ENCODE measurements at regions not wholly inside any gene's neighbourhood (a gene's known extent, or its start where the extent isn't known, plus 50 kb on each side); places are given as distances from the start of the nearest gene placed in this dataset.

GRCh38 chr12:39044754-39045153 is 139.4 kb upstream of the CPNE8 start:
- ATAC-seq: no peak

DNA sequence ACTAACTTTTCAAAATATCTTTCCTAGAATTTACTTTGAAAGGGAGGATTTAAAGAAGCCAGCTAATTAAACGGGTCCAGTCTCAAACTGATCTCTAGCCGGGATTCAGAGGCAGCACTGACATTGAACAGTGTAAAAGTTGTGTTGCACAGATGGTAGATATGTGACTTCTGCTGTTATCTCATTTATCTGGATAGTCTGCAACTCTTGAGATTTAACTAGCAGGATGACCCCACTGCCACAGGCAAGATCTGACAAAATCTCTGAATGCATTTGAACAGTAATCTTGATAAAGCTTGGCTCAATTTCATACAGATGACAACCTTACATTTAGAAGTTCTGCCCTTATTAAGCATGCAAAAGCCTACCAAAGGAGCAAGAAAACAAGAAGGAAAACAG is 138.0 kb upstream of the CPNE8 start:
- no peak for ATAC-seq

GRCh38 chr12:39040275-39040674 is 134.9 kb upstream of the CPNE8 start:
- ATAC-seq: no peak

GRCh38 chr12:39037115-39037514 is 131.7 kb upstream of the CPNE8 start:
- ATAC-seq: no peak

- ATAC-seq: no peak
These were observed 130.7 kb upstream of the CPNE8 start for GRCh38 chr12:39036105-39036504.

DNA sequence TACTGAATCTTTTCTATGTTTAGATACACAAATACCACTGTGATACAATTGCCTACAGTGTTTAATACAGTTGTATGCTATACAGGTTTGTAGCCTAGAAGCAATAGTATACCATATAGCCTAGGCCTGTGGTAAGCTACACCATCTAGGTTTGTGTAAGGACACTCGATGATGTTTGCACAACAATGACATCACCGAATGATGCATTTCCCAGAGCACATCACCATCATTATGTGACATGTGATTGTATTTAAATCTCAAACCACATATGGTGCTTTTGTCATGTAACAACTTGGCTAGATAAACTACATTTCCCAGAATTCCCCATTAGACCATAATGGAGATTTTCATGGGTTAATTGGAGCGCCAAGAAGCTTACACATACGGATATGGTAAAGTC is 128.4 kb upstream of the CPNE8 start:
- no peak for ATAC-seq

DNA sequence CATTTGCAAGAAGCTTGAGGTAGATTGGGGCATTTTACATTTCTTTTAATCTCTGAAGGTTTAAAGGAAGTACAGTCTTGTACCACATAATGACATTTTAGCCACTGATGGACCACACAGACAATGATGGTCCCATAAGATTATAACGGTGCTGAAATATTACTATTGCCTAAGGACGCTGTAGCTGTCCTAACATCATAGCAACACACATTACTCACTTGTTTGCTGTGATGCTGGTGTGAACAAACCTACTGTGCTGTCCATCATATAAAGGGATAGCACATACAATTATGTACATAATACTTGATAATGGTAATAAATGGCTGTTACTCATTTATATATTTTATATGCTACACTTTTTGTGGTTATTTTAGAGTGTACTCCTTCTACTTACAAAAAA is 127.1 kb upstream of the CPNE8 start:
- no peak for ATAC-seq

- ATAC-seq: no peak
These were observed 126.6 kb upstream of the CPNE8 start for GRCh38 chr12:39032034-39032433.

- no peak for ATAC-seq
These were observed 123.0 kb upstream of the CPNE8 start for GRCh38 chr12:39028382-39028781.

GRCh38 chr12:39012870-39013269 is 107.5 kb upstream of the CPNE8 start:
- ATAC-seq: no peak

- ATAC-seq: no peak
These were observed 105.8 kb upstream of the CPNE8 start for GRCh38 chr12:39011166-39011565.

DNA sequence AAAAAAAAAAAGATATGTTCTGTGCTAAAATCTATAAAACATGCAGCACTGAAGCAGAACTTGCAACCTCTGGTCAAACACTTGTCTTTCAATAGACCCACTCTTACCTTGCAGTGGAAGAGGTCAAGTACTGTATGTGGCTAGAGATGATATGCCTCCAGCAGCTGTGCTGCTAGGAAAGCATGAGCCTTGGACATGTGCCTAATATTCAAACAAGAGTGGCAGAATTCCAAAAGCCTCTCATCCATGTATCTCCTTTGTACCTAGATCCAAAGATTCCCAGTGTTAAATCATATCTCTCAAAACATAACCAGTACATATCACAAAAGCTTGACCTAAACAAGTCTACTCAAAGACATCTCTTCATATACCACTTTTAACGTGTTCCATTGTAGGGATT is 105.0 kb upstream of the CPNE8 start:
- no peak for ATAC-seq

DNA sequence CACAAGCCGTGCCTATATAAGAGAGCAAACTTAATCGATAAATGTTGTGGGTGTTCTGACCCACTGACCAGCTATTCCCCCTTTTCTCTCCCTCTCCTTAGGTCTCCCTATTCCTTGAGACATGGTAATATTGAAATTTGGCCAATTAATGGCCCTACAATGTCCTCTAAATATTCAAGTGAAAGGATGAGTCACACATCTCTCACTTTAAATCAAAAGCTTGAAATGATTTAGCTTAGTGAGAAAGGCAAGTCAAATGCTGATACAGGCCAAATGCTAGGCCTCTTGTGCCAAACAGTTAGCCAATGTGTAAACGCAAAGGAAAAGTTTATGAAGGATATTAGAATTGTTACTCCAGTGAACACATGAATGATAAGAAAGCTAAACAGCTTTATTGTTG is 102.2 kb upstream of the CPNE8 start:
- no peak for ATAC-seq

DNA sequence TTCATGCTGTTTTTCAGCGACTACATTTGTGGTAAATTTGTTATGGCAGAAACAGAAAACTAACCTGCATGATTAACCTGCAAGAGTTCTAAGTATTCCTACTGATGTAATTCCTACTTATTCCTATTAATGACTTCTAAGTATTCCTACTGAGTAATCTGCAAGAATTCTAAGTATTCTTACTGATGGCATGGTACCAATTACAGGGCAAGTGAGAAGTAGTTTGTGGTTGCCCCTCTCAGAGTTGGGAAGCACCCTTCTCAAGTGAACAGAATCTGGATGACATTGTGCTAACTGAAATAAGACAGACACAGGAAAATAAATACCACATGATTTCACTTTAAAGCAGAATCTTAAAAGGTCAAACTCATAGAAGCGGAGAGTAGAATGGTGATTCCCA is 100.9 kb upstream of the CPNE8 start:
- ATAC-seq: no peak

- no peak for ATAC-seq
These were observed 100.3 kb upstream of the CPNE8 start for GRCh38 chr12:39005671-39006070.

DNA sequence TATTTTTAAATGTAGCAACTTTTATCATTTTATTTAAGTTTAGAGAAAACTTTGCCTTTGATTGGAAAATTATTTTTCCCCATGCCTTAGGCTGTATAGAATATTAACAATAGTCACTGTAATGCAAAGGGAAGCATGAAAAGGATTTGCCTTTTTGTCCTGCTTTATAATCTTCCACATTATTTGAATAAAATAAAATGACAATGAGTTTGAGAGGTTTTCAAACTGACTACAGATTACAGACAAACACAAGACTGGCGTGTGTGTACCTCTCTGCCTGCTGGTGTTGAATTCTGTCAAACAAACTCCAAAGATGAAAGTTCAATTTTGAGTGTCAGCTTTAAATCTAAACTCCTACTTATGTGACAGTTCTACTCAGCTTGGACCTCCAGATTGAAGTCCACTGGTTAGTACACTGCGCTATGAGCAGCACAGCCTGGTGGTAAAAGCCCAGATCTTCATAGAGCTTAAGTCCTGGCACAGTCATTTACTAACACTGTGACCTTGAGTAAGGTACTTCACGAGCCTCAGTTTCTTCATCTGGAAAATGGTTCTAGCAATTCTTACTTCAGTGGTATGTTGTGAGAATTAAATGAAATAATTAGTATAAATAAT is 98.3 kb upstream of the CPNE8 start:
- ATAC-seq: no peak

DNA sequence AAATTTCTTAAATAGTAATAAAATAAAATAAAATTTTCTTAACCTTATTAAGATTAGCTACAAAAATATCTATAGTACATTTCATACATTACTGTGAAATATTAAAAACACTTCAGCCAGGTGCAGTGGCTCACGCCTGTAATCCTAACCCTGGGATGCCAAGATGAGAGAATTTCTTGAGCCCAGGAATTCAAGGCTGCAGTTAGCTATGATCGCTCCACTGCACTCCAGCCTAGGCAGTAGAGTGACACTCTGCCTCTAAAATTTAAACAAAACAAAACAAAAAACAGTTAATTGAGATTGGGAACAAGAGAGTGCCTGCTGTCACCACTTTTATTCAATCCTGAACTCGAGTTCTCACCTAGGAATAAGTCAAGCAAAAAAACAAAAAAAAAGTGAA is 95.0 kb upstream of the CPNE8 start:
- ATAC-seq: no peak

GRCh38 chr12:38998887-38999482 is 93.6 kb upstream of the CPNE8 start:
- no peak for ATAC-seq

- ATAC-seq: no peak
These were observed 89.9 kb upstream of the CPNE8 start for GRCh38 chr12:38995249-38995648.

DNA sequence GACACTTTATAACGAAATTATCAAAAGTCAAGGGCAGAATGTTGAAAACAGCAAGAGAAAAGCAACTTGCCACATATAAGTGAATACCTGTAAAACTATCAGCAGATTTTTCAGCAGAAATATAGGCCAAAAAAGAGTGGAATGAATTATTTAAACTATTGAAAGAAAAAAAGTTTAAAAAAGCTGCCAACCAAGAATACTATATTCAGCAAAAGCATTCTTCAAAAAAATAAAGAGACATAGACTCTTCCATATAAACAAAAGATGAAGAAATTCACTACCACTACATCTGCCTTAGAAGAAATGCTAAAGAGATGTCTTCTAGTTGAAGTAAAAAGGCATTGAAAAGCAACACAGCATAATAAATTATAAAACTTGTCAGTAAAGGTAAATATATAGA is 80.6 kb upstream of the CPNE8 start:
- no peak for ATAC-seq

- no peak for ATAC-seq
These were observed 79.0 kb upstream of the CPNE8 start for GRCh38 chr12:38984388-38984787.

DNA sequence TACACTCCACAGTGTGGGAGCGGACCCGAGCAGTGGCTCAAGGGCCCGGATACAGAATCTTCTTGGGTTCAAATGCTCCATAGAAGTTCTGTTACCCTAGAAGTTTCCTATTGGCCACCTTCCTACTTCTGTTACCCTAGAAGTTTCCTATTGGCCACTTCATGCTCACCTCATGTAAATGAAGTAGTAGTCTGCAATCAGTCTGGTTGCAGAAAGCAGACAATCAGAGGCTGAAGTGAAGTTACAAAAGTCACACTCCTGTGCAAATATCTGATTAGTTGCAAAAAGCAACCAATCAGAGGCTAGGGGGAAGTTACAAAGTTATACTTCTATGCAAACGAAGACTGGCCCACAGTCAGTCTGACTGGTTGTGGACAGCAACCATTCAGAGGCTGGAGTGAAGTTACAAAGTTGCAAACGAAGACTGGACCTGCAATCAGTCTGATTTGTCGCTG is 77.8 kb upstream of the CPNE8 start:
- no peak for ATAC-seq

- no peak for ATAC-seq
These were observed 71.7 kb upstream of the CPNE8 start for GRCh38 chr12:38977132-38977531.

GRCh38 chr12:38969706-38970105 is 64.3 kb upstream of the CPNE8 start:
- no peak for ATAC-seq

DNA sequence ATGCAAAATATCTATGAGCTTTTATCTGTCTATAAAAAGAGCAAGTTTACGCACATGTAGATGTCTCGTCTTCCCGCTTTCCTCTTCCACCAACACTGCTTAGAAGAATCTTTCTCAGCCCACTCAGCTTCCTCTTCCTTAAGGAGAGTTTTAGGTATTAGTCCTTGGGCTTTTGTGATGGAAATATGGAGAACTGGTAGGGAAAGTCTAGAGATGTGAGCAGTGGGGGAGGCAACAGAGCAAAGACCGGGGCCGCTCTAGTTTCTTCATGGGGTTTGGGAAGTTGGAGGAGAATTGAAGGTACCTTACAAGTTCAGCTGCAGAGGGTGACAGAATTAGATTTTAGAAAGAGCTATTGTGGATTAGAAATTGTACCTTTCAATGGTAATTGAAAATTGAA is 56.3 kb upstream of the CPNE8 start:
- ATAC-seq: no peak

Data from activated CD4-positive, CD25-positive, alpha-beta regulatory T cell treated with anti-CD3 and anti-CD28 coated beads, Interleukin-2, amount 50 U/mL, for 24 hours (primary cell).